ENCODE measurements at regions not wholly inside any gene's neighbourhood (a gene's known extent, or its start where the extent isn't known, plus 50 kb on each side); places are given as distances from the start of the nearest gene placed in this dataset.

DNA sequence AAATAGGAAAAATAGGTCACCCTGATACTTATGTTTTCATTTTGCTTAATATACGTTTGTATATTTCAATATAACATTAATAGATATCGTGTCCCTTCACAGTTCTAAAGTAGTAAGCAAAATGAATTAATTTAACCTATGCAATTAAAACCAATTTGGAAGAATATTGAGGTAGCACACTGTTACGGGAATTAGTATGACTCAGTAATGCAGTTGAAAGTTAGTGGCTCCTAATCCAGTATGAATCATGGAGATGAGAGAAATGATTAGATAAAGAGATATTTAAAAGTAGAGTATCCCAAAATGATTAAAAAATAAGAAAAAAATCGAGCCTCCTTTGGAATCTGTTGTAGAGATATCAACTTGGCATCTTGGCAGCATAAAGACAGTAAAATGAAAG is 177.0 kb upstream of the SLITRK6 start:
- Histone ChIP-seq H3K27ac (ENCODE audit: low read length) (no peak overlapping the region), H3K27me3 (ENCODE audit: insufficient read depth, low read length) (no peaks in the 10 kb centered on the region), H3K36me3 (ENCODE audit: insufficient read depth, low read depth, low read length) (no peaks in the 10 kb centered on the region), H3K4me1 (ENCODE audit: insufficient read depth, low read length) (no peaks in the 10 kb centered on the region), H3K9me3 (ENCODE audit: insufficient read depth, low read depth, low read length) (no peaks in the 10 kb centered on the region), H3K9ac (ENCODE audit: low read depth, low read length) (no peak overlapping the region), H3K4me3 (ENCODE audit: low read length) (no peak overlapping the region)

DNA sequence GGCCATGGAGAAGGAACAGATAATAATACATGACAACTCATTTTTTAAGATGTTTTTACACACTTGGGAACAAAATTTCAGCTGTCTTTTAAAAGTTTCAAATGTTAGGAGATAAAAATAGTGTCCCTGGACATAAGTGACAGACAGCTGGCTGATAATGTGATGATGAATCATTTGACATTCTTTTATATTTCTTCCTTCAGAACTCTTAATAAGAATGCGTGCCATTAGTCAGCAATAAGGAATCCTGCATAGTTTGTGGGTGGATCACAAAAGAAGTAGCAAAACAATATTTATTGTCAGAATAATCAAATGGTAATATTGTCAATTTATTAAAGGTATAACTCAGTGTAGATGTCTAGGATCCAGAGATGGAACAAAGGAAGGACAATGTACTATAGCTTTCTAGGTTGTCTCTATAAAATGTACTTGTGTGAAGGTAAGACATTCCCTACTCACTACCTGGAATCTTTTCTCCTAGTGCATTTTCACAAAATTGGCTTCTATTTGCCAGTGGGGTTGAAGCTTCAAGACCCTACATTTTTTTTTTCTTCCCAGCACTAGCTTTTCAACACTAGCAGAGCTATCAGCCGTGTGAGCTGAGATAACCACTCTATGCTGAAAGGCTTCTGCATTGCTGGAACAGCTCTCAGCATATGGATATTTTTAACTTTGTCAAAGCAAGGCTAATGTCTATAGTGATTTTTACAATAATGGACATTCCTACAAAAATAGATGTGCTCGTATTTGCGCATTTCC is 175.6 kb upstream of the SLITRK6 start:
- no peaks in the 10 kb centered on the region for H3K4me1 ChIP-seq (ENCODE audit: insufficient read depth, low read length)
- H3K27ac ChIP-seq (ENCODE audit: low read length) = no peak overlapping the region
- H3K4me3 ChIP-seq (ENCODE audit: low read length) = no peak overlapping the region
- H3K27me3 ChIP-seq (ENCODE audit: insufficient read depth, low read length) = no peaks in the 10 kb centered on the region
- H3K36me3 ChIP-seq (ENCODE audit: insufficient read depth, low read depth, low read length) = no peaks in the 10 kb centered on the region
- H3K9ac ChIP-seq (ENCODE audit: low read depth, low read length) = no peak overlapping the region
- H3K9me3 ChIP-seq (ENCODE audit: insufficient read depth, low read depth, low read length) = no peaks in the 10 kb centered on the region

DNA sequence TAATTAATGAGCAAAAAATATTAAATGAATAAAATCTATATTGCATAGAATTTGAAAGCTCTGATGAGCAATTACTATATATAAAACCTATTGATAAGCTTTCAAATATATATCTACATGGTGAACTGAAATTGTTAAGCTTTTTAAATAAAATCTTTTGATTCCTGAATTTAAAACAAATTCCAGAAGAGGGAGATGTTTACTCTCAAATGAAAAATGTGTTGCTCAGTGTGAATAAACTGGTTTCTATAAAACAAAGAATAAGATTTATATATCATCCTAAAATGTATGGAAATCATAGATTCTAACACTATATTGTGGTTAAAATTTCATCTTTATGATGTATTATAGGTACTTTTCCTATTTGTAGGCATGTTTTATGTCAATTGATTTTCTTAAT is 171.5 kb upstream of the SLITRK6 start:
- H3K9me3 ChIP-seq (ENCODE audit: insufficient read depth, low read depth, low read length) = no peaks in the 10 kb centered on the region
- no peaks in the 10 kb centered on the region for H3K36me3 ChIP-seq (ENCODE audit: insufficient read depth, low read depth, low read length)
- H3K9ac ChIP-seq (ENCODE audit: low read depth, low read length) = no peak overlapping the region
- no peak overlapping the region for H3K4me3 ChIP-seq (ENCODE audit: low read length)
- no peaks in the 10 kb centered on the region for H3K4me1 ChIP-seq (ENCODE audit: insufficient read depth, low read length)
- no peak overlapping the region for H3K27ac ChIP-seq (ENCODE audit: low read length)
- no peaks in the 10 kb centered on the region for H3K27me3 ChIP-seq (ENCODE audit: insufficient read depth, low read length)

DNA sequence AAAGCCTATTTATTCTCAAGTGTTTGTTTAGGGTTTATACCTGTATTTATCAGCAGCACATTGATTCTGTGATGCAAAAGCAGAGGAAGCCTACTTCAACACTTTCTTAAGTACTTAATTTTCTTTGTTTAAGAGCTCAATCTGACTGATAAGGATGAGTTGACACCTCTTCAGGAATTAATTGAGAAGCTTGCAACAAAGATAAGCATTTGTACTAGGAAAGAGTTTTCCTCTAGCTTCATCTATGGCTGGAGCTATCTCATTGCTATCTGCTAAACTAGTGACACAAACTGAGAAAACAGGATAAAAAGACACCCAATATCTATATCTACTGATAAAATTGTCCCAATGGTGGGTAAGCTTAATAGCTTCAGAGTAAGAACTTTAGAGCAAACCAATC is 170.1 kb upstream of the SLITRK6 start:
- H3K9ac ChIP-seq (ENCODE audit: low read depth, low read length) = no peak overlapping the region
- no peak overlapping the region for H3K4me3 ChIP-seq (ENCODE audit: low read length)
- no peaks in the 10 kb centered on the region for H3K4me1 ChIP-seq (ENCODE audit: insufficient read depth, low read length)
- no peak overlapping the region for H3K27ac ChIP-seq (ENCODE audit: low read length)
- no peaks in the 10 kb centered on the region for H3K36me3 ChIP-seq (ENCODE audit: insufficient read depth, low read depth, low read length)
- no peaks in the 10 kb centered on the region for H3K27me3 ChIP-seq (ENCODE audit: insufficient read depth, low read length)
- H3K9me3 ChIP-seq (ENCODE audit: insufficient read depth, low read depth, low read length) = no peaks in the 10 kb centered on the region

DNA sequence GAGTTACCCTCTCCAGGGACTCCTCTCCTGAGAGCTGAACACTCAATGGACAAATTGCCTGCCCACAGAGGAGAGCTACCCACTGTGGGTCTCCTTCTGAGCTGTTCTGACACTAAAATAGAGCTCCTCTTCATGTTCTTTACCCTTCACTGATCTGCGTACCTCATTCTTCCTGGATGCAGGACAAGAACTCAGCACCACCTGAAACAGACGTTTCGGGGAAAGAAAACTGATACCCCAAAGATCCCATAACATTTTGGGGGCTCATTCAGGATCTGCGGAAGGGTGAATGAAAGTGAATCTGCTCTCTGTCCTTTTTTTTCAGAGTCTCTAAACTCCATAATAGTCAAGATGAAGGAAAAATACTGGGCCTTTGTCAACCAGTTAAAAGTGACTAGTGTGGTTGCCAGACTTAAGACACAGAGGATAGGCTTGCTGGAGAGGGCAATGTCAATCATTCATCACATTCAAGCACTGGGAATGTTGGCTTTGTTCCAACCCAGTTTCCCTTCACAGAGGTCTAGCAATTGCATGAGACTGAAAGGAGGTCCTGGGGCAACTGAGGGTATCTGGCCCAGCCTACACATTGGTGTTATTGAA is 136.7 kb upstream of the SLITRK6 start:
- Histone ChIP-seq H3K36me3 (ENCODE audit: insufficient read depth, low read depth, low read length) (no peaks in the 10 kb centered on the region), H3K27ac (ENCODE audit: low read length) (no peak overlapping the region), H3K4me3 (ENCODE audit: low read length) (no peak overlapping the region), H3K9me3 (ENCODE audit: insufficient read depth, low read depth, low read length) (peaks cover 36% of the 10 kb centered on the region; the same call in 1 of the 2 replicates), H3K27me3 (ENCODE audit: insufficient read depth, low read length) (no peaks in the 10 kb centered on the region), H3K4me1 (ENCODE audit: insufficient read depth, low read length) (no peaks in the 10 kb centered on the region), H3K9ac (ENCODE audit: low read depth, low read length) (no peak overlapping the region)

DNA sequence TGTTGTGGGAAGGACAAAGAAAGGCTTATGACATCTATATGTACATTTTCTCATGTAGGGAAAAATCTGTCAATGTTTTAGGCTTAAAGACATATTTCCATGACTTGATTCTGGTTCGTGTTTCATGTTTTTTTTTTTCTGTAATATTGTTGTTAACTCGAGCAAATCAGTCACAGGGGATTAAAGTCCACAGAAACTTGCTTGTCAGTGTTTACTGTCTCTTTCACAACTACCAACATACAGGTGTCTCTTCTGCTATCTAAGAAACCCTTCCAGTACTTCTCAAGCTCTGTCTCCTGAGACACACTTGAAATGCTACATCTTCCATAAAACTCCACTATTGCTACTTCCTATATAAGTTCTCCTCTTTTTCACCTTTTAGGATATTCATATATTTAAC is 130.9 kb upstream of the SLITRK6 start:
- peaks cover 7% of the 10 kb centered on the region; the same call in 1 of the 2 replicates for H3K9me3 ChIP-seq (ENCODE audit: insufficient read depth, low read depth, low read length)
- H3K27ac ChIP-seq (ENCODE audit: low read length) = no peak overlapping the region
- H3K4me1 ChIP-seq (ENCODE audit: insufficient read depth, low read length) = no peaks in the 10 kb centered on the region
- no peaks in the 10 kb centered on the region for H3K27me3 ChIP-seq (ENCODE audit: insufficient read depth, low read length)
- H3K36me3 ChIP-seq (ENCODE audit: insufficient read depth, low read depth, low read length) = no peaks in the 10 kb centered on the region
- no peak overlapping the region for H3K9ac ChIP-seq (ENCODE audit: low read depth, low read length)
- no peak overlapping the region for H3K4me3 ChIP-seq (ENCODE audit: low read length)

DNA sequence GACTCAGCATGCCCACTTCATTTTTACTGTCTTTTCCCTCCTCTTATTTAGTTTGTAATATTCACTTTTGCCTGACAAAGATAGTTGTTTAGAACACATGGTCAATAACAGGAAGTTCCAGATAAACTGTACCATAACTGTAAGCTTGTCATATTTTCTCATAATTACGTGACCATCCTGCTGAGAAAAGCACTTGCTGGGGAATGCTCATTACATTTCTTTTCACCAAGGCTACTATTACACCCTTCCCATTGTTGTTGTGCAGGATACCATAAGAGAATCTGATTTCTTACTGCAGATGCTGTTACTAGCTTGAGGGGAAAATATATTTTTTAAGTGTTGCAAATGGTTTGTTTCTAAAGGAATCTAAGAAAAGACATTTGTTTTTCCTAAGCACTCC is 111.7 kb upstream of the SLITRK6 start:
- Histone ChIP-seq H3K4me3 (ENCODE audit: low read length) (no peak overlapping the region), H3K9ac (ENCODE audit: low read depth, low read length) (no peak overlapping the region)

DNA sequence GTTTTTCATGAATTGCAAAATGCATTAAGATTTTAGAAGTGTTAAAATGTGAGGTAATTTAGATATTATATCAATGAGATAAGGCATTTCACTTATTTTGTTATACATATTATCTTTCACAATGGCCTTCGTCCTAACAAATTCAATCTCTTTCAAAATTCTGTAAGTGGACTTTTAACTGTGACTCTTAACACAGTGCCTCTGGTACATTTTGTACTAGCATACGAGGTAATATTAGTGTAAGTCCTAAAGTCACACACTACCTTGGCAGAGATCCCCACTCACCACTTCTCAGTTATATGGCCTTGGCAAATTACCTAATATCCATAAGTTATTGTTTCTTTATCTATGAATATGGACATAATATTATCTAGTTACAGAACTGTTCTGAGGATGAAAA is 101.3 kb upstream of the SLITRK6 start:
- H3K4me1 ChIP-seq (ENCODE audit: insufficient read depth, low read length) = no peaks in the 10 kb centered on the region
- H3K9ac ChIP-seq (ENCODE audit: low read depth, low read length) = no peak overlapping the region
- no peaks in the 10 kb centered on the region for H3K9me3 ChIP-seq (ENCODE audit: insufficient read depth, low read depth, low read length)
- H3K27ac ChIP-seq (ENCODE audit: low read length) = no peak overlapping the region
- H3K4me3 ChIP-seq (ENCODE audit: low read length) = no peak overlapping the region
- no peaks in the 10 kb centered on the region for H3K27me3 ChIP-seq (ENCODE audit: insufficient read depth, low read length)
- no peaks in the 10 kb centered on the region for H3K36me3 ChIP-seq (ENCODE audit: insufficient read depth, low read depth, low read length)

More for the DNA sequence above, 111.7 kb upstream of the SLITRK6 start:
- no peaks in the 10 kb centered on the region for H3K27me3 ChIP-seq (ENCODE audit: insufficient read depth, low read length)
- H3K4me1 ChIP-seq (ENCODE audit: insufficient read depth, low read length) = no peaks in the 10 kb centered on the region
- H3K27ac ChIP-seq (ENCODE audit: low read length) = no peak overlapping the region
- no peaks in the 10 kb centered on the region for H3K36me3 ChIP-seq (ENCODE audit: insufficient read depth, low read depth, low read length)
- peaks cover 17% of the 10 kb centered on the region for H3K9me3 ChIP-seq (ENCODE audit: insufficient read depth, low read depth, low read length)

DNA sequence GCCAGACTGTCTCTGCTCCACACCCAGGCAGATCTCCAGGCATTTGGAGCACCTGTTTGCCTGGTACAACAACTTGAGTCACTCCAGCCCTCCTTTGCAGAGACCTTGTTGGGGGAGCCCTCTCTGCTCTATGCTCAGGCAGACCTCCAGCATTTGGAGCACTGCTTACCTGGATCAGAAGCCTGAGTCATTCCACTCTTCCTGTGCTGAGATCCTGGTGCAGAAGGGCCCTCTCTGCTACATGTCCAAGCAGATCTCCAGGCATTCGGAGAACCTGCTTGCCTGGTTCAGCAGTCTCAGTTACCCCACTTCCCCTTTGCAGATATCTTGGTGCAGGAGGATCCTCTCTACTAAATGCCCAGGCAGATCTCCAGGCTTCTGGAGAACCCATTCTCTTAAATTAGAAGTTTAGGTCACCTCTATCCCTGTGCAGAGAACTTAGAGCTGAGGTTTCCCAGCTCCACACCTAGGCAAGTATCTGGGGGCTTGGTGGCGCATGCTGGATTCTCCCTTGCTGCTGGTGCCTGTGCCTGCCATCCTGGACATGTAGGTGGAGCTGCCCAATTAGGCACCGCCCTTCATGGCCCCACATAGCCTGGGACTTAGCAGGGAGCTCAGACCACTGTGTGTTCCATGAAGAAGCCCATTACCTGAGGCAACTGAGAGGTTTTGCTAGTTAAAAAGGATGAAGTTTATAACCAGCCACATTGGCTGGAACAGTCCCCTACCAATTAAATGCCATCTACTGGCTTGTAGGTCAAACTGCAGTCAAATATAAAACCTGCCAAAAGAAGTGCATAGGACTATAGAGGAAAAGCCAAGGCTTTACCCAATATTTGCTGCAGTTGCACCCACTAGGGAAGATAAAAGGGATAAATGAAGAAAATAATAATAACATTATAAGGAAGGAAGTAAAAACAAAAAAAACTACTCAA is 97.6 kb upstream of the SLITRK6 start:
- Histone ChIP-seq H3K9me3 (ENCODE audit: insufficient read depth, low read depth, low read length) (no peaks in the 10 kb centered on the region), H3K27ac (ENCODE audit: low read length) (no peak overlapping the region), H3K27me3 (ENCODE audit: insufficient read depth, low read length) (no peaks in the 10 kb centered on the region), H3K9ac (ENCODE audit: low read depth, low read length) (no peak overlapping the region), H3K4me3 (ENCODE audit: low read length) (no peak overlapping the region), H3K36me3 (ENCODE audit: insufficient read depth, low read depth, low read length) (no peaks in the 10 kb centered on the region), H3K4me1 (ENCODE audit: insufficient read depth, low read length) (no peaks in the 10 kb centered on the region)

DNA sequence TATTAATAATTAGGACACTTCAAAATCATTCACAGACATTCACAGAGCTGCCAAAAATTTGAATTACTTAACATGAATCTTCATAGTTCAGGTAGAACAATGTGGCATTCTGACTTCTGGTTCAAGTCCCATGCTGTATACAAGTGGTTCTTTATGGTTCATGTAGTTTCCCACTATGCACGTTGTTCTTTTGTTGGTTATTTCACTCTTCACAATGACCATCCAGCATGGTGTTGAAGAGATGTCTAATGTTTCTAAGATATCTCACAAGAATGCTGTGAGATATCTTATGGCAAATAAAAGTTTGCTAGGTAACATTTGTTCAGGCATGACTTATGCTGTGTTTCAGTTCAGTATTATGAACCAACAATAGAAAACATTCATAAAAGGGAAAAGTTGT is 88.2 kb upstream of the SLITRK6 start:
- Histone ChIP-seq H3K27ac (ENCODE audit: low read length) (no peak overlapping the region), H3K4me1 (ENCODE audit: insufficient read depth, low read length) (no peaks in the 10 kb centered on the region), H3K4me3 (ENCODE audit: low read length) (no peak overlapping the region), H3K27me3 (ENCODE audit: insufficient read depth, low read length) (no peaks in the 10 kb centered on the region), H3K9me3 (ENCODE audit: insufficient read depth, low read depth, low read length) (no peaks in the 10 kb centered on the region), H3K9ac (ENCODE audit: low read depth, low read length) (no peak overlapping the region), H3K36me3 (ENCODE audit: insufficient read depth, low read depth, low read length) (no peaks in the 10 kb centered on the region)

DNA sequence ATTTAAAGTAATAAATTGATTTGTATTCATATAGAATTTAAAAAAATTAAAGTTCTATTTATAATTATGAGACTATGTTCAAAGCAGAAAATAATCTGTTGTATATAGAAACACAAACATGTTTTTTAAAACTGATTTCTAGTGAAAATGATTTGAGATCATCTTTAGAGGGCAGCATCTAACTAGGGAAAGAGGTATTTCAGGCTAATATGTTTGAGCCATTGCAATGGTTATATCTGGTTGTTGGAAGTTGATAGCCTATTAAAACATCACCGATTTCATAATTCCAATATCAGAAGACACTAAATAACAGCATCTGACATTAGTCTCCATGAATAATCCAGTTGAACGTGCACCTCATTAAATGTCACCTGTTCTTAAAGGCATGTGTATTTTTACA is 79.8 kb upstream of the SLITRK6 start:
- Histone ChIP-seq H3K9me3 (ENCODE audit: insufficient read depth, low read depth, low read length) (no peaks in the 10 kb centered on the region), H3K4me3 (ENCODE audit: low read length) (no peak overlapping the region), H3K27me3 (ENCODE audit: insufficient read depth, low read length) (no peaks in the 10 kb centered on the region), H3K27ac (ENCODE audit: low read length) (no peak overlapping the region), H3K36me3 (ENCODE audit: insufficient read depth, low read depth, low read length) (no peaks in the 10 kb centered on the region), H3K4me1 (ENCODE audit: insufficient read depth, low read length) (no peaks in the 10 kb centered on the region), H3K9ac (ENCODE audit: low read depth, low read length) (no peak overlapping the region)
